SK-N-DZ (cell line): ENCODE measurements at regions not wholly inside any gene's neighbourhood (a gene's known extent, or its start where the extent isn't known, plus 50 kb on each side); places are given as distances from the start of the nearest gene placed in this dataset.
"Not testable (repeated sequence)": the region's sequence is repeated elsewhere in the genome, so short reads cannot be mapped to it uniquely, and the experiment has no call there.

Source experiments
- DNase-seq: peaks from one replicate; pipeline ENCODE4 v3.0.0-alpha.2; 2015; ENCODE audit warnings: low spot score

DNA sequence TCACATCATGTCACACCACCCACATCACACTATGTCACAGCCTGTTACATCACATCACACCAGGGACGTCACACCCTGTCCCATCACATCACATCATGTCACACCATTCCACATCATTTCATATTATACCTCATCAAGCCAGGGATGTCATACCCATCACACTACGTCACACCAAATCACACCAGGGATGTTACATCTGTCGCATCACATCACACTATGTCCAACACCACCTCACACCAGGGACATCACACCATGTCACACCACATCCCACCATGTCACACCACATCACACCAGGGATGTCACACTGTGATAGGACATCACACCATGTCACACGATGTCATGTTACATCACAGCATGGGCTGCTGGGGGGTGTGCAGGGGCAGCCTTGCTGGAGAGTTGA lies 110.6 kb downstream of the TMEM121 start:
- DNase-seq: no peak

DNA sequence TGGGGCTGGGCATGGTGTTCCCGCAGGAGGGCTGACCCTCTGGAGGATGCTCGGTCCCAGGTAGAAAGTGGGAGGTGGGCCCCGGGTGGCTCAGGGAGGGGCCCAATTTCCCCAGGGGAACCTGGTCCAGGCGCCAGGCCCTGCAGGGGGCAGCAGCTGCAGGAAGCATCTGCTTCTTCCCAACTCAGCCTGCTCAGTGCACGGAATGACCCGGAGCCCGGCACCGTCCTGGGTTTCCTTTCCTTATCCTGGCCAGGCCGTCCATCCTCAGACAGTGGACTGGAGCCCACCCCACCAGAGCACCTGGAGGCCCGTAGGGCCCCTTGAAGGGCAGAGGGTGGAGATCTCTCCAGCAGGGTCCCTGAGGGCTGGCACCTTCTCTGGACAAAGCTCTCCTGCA lies 111.0 kb downstream of the TMEM121 start:
- not testable (repeated sequence) for DNase-seq

DNA sequence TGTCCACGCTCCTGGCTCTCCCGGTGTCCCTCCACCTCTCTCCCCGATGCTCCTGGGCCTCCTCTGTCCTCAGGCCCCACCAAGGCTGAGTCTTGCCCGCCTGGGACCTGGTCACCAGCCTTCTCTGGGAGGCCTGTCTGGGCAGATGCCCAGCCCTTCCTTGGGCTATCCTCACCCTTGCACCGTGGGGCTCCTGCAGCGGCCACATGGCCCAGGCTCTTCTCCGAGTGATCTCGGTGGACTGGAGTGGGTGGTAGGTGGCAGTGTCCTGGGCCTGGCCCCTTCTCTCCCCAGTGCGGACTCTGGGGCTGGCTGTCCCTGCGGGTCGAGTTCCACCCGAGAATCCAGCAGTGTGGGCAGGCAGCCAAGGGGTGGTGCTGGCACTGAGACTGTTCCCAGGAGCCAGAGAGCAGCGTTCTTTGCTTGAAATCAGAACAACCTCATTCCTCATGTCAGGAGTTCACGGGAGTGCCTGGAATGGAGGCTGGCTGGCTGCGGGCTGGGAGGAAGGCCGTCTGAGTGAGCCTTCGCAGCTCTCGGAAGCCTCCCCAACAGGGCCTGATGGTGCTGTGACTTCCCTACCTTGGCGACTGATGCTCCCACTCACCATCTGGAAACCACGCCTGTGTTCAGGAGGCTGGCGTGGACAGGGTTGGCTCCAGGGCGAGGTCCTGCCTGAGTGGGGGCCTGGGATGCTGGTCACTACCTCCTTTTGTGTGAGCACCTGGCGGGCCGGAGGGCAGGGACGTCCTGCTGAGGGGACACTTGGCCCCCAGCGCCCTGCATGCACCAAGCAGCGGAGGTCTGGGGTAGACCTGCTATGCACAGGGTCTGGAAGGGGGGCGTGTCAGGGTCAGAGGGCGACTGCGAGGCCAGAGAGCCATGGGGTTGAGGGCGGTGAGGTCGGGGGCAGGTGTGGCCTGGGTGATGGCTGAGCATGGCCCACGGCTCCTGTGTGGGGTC lies 113.9 kb downstream of the TMEM121 start:
- DNase-seq: not testable (repeated sequence)

DNA sequence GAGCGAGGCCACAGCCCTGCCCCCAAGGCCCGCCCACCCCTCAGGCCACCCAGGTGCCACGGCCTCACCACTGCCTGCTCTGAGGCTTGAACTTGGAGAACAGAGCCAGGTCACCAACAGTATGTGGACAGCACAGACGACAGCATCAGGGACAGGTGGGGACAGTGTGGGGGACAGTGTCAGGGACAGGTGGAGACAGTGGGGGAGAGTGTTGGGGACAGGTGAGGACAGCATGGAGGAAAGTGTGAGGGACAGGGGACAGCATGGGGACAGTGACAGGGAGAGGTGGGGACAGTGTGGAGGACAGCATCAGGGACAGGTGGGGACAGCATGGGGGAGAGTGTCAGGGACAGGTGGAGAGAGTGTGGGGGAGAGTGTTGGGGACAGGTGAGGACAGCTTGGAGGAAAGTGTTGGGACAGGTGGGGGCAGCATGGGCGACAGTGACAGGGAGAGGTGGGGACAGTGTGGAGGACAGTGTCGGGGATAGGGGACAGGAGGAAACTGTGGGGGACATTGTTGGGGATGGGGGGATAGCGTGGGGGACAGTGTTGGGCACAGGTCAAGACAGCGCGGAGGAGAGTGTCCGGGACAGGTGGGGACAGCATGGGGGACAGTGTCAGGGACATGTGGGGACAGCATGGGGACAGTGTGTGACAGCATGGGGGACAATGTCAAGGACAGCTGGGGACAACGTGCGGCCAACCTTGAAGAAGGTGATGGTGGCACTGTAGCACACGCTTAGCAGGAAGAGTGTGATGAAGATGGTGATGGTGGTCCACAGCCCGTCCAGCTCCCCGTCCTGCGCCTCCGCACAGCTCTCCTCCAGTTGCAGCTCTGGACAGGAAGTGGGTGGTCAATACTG lies 114.9 kb downstream of the TMEM121 start:
- no peak for DNase-seq

DNA sequence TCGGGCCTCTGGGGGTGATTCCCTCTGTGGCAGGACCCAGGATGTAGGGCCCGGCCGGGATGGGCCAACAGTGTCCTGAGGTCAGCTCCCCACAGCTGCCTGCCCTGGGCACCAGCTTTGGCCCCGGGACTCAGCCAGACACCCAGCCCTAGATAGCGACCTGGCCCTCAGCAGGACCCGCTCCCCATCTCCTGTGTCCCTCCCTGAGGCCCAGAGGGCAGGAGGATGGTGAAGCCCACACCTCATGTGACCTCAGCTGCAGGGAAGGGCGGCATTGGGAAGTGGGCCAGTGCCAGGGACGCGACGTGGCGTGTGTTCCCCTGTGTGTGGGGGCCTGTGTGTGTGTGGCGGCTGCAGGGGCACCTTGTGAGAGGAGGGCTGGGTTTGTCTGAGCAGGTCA lies 115.6 kb downstream of the TMEM121 start:
- not testable (repeated sequence) for DNase-seq

DNA sequence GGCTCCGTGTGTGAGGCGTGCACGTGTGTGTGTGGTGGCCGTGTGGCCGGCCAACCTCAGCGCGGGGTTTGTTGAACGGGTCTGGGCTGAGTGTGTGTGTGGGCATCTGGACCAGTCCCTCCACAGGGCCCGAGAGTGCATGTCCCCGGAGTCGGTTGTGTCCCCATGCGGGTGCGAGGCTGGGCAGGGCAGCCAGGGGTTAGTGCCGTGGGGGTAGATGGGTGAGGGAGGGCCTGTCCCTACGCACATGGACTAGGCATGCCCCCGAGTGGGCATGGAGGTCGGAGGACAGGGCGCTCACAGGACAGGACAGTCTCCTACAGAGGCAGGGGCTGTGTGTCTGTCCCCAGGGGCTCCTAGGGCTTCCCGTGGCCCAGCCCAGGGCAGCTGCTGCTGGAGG lies 116.1 kb downstream of the TMEM121 start:
- not testable (repeated sequence) for DNase-seq

DNA sequence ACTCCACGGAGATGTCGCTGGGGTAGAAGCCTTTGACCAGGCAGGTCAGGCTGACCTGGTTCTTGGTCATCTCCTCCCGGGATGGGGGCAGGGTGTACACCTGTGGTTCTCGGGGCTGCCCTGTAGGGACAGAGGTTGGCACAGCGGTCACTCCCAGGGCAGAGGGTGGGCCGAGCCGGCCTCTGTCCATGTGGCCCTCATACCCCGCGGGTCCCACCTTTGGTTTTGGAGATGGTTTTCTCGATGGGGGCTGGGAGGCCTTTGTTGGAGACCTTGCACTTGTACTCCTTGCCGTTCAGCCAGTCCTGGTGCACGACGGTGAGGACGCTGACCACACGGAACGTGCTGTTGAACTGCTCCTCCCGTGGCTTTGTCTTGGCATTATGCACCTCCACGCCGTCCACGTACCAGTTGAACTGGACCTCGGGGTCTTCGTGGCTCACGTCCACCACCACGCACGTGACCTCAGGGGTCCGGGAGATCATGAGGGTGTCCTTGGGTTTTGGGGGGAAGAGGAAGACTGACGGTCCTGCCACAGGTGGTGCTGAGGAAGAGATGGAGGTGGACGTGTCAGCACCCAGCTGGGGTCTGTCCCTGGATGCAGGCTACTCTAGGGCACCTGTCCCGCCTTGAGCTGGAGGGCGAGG lies 117.1 kb downstream of the TMEM121 start:
- not testable (repeated sequence) for DNase-seq

DNA sequence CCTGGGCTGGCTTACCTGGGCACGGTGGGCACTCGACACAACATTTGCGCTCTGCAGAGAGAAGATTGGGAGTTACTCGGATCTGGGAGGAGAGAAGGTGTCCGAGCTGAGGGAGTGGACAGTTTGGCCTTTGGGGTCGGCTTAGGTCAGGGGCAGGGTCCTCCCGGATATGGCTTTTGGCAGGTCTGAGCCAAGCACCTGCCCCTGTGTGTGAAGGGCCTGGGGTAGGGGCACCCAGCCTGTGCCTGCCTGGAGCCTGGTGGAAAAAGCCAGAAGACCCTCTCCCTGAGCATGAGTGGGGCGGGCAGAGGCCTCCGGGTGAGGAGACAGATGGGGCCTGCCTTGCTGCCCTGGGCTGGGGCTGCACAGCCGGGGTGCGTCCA lies 117.7 kb downstream of the TMEM121 start:
- not testable (repeated sequence) for DNase-seq

DNA sequence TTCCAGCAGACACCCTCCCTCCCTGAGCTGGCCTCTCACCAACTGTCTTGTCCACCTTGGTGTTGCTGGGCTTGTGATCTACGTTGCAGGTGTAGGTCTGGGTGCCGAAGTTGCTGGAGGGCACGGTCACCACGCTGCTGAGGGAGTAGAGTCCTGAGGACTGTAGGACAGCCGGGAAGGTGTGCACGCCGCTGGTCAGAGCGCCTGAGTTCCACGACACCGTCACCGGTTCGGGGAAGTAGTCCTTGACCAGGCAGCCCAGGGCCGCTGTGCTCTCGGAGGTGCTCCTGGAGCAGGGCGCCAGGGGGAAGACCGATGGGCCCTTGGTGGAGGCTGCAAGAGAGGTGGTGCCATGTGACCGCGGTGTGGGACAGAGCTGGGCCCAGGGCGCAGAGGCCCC lies 118.1 kb downstream of the TMEM121 start:
- DNase-seq: not testable (repeated sequence)

DNA sequence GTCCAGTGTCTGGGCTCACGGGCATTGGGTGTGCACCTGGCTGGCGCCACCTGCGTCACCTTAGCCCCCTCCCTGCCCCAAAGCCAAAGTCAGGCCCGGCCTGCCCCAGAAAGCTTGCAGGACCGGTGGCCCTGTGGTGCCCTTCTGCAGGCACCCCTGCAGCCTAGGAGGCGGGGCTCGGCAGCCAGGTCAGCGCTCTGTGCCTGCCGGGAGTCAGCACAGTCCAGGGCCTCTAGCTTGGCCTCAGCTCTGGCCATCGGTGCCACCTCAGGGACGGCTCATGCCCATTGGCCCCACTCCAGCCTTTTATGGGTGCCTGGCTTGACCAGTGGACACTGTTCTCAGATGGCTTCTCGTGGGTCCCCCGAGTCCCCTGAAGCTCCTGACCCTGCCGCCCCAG lies 118.5 kb downstream of the TMEM121 start:
- not testable (repeated sequence) for DNase-seq

DNA sequence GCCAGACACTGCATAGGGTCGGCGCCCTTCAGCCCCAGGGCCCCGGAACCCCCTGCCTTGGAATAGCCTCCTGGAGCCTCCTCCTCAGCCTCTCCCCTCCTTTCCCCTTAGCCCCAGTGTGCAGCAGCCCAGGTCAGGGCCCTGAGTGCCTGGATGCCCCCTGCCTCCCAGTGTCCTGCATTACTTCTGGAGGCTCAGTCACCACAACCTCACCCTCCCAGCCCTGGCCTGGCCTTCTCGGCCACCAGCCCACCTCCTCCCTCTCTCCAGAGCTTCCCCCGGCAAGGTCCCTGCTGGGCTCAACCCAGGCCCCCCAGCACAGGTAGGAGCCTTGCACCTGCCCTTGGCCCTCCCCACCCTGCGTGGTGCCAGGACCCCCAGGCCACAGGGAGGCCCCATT lies 119.0 kb downstream of the TMEM121 start:
- not testable (repeated sequence) for DNase-seq

DNA sequence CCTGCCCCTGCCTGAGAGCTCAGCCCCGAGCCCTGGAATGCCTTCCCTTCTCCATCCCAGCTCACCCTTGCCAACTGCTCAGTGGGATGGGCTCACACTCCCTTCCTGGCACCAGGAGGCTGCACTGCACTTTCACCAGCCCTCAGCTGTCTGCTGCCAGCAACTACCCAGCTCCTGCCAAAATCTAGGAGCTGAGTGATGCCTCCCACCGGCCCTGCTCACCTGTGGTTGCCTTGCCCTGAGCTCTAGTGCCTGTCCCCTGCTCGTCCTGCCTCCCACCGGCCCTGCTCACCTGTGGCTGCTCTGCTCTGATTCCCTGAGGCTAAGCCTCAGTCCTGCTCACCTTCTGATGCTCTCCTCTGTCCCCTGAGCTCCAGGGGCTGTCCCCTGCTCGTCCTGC lies 119.8 kb downstream of the TMEM121 start:
- DNase-seq: no peak

DNA sequence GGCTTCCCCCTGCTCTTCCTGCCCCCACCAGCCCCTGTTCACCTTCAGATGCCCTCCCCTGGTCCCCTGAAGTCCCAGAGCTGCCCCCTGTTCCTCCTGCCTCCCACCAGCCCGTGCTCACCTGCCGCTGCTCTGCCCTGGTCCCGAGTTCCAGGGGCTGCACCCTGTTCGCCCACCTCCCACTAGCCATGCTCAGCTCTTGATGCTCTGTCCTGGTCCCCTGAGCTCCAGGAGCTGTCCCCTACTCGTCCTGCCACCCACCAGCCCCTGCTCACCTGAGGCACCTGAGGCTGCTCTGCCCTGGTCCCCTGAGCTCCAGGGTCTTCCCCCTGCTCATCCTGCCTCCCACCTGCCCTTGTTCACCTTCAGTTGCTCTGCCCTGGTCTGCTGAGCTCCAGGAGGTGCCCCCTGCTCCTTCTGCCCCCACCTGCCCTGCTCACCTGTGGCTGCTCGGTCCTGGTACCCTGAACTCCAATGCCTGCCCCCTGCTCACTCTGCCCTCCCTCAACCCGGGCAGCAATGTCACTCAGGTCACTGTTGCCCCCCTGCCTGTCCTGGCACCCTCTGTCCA lies 120.4 kb downstream of the TMEM121 start:
- not testable (repeated sequence) for DNase-seq

DNA sequence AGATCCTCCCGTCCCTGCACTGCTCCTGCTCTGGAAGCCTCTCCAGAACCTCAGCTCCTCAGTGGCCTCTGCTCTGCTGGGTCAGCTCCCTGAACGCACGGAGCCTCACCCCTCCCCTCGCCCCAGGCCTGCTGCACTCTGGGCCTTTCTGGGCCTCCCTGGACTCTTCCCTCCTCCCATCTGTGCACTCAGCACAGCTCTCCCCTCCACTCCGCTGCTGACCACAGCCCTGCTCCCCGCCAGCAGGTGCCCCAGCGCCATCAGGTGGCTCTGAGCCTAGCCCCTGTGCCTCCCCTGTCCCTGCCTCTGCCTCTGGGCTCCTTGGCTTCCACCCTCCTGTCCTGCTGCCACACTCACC lies 121.0 kb downstream of the TMEM121 start:
- DNase-seq: not testable (repeated sequence)

DNA sequence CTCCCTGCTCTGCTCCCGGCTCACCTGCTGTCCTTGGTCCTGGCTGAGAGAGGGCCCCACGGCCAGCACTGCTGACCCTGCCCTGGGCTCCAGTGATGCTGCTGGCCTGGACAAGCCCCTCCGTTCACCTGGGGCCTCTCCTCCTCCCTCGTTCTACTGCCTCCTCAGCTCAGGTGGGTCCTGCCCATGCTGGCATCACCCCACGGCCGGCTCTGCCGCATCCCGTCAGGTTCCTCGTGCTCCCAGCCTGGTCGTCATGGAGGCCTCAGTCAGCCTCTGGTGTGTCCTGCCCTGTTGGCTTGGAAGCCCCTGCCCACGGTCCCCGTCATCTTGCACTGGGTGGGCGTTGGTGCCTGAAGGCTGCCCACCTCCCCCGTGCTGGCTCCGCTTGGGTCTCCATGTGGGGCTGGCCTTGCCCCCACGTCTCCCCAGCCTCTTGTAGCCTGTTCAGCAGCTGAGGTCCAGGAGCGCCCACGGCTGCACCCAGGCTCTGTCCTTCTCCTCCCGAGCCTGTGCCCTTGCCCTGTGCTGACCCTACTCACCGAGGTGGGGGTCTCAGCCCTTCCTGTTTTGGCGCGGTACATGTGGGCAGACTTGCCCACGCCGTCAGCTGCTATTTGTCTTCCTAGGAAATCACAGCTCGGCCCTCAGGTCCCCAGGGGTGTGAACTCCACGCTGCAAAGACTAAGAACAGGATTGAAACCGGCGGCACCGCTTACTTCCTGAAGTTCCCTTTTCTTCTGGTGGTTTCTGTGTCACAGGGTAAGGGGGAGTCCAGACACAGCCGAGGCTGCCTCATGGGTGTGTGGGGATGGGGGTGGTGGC lies 121.6 kb downstream of the TMEM121 start:
- no peak for DNase-seq

DNA sequence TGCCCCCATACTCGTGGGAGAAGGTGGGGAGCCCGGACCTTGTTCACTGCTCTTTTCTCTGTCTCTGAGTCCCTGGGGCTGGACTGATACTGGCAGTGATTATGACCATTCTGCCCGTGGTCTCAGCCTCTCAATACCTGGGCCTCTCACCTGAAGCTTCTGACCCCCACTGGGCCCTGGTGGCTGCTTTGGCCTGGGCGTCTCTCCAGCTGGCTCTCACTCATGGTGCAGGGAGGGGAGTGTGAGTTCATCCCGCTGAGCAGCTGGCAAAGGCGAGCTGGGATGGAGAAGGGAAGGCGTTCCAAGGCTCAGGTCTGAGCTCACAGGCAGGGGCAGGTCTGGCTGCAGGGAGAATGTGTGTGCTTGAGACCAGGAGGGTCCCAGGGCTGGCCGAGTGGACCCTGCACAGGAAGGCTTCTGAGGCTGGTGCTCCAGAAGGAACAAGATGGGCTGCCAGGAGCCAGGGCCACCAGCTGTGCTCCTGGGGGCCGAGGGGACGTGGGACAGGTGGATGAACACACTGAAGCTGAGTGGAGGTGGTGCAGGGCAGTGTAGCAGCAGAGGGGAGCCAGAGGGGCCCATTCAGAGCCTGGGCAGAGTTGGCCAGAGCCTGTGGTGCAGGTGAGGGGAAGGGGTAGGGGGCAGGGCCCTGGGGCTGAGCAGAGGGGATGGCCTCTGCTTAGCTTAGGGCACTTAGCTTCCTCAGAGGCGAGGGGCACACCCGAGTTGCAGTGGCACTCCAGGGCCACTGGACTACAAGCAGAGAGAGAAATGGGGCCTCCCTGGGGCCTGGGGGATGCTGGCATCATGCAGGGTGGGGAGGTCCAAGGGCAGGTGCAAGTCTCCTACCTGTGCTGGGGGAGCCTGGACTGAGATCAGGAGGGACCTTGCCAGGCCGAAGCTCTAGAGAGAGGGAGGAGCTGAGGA lies 122.5 kb downstream of the TMEM121 start:
- DNase-seq: not testable (repeated sequence)

DNA sequence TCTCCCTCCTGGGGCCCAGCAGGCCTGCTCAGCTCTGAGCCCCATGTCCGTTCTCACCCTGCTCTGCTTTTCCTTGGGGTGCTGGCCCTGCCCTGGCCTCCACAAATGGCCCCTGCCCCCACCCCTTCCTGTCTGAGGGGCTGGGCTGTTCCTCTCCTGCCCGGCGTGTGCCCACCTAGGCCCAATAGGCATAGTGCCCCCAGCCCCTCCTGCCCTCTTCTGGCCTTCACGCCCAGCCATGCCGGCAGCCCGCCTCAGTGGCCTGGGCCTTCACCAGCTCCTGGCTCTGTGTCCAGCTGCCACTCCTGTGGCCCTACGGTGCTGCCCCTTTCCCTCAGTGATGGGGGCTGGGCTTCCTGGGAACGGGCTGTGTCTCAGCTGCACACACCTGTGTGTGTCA lies 125.9 kb downstream of the TMEM121 start:
- DNase-seq: not testable (repeated sequence)

DNA sequence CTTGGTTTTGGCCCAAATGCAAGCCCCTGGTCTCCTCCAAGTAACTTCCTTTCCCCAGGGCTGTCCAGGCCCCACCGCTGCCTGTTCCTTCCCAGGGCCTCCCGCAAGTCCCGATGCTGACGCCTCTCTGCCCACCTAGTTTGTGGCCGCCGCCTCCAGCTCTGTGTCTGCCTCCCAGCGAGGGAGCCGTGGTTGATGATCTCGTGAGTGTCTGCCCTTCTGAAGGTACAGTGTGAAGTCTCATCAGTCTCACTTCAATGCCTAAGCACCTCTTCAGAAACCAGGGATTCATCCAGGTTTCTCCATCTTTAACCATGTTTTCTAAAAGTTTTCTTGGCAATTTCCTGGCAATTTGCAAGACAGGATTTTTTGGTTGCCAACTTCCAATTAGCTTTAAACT lies 127.5 kb downstream of the TMEM121 start:
- not testable (repeated sequence) for DNase-seq

DNA sequence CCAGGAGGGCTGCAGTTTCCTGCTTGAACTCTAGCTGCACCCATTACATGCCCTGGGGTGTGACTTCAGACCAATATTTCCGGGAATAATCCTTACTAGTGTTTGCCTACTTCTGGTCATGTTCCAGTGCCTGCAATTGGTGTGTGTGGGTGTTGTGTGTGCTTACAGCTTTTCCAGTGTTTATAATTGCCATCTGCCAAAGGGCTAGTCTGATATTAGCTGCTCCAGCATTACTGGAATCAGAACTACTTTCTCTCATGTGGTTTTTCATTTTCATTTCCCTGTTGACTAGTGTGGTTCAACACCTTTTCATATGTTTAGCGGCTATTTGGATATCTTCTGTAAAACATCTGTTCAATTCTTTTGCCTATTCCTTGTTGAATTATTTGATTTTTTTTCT lies 132.9 kb downstream of the TMEM121 start:
- DNase-seq: not testable (repeated sequence)
